AG04450 (cell line): ENCODE measurements at regions not wholly inside any gene's neighbourhood (a gene's known extent, or its start where the extent isn't known, plus 50 kb on each side); places are given as distances from the start of the nearest gene placed in this dataset.

Experiments used
- CTCF ChIA-PET: fragments of 300-600, 350-600 bp; formaldehyde crosslinking; extraction: SDS; loops from one replicate; lab custom pipeline; 2022; ENCODE audit warnings: antibody characterized with exemption, inconsistent platforms; lab: Charles Lee
- POLR2A ChIA-PET: fragments of 350-600 bp; formaldehyde crosslinking; extraction: SDS; loops from one replicate; lab custom pipeline; 2021; ENCODE audit warnings: antibody characterized with exemption, inconsistent platforms; lab: Yijun Ruan, JAX
- DNase-seq: peaks from one replicate; pipeline ENCODE4 v3.0.0-alpha.2; 2011; ENCODE audit warnings: low read depth, low spot score
- H3K27ac ChIP-seq: one replicate; pipeline ENCODE4 v1.5.1; 2012; ENCODE audit warnings: low read depth, low read length, control low read depth
- H3K27me3 ChIP-seq: one replicate; pipeline ENCODE4 v1.6.0; 2012; ENCODE audit warnings: low read length; ENCODE audit not compliant: control insufficient read depth, insufficient read depth
- H3K4me3 ChIP-seq: 2 replicates; pipeline ENCODE4 v1.5.1; 2011; ENCODE audit warnings: mild to moderate bottlenecking, low read depth, low read length, control low read depth
- H3K9me3 ChIP-seq: 2 replicates; pipeline ENCODE4 v1.5.1; 2012; ENCODE audit warnings: low read length; ENCODE audit not compliant: control insufficient read depth, insufficient read depth
- TF ChIP-seq, protein P1 (sequence below): IDR thresholded peaks from 2 replicates; pipeline ENCODE4 v1.5.1; 2011; ENCODE audit warnings: low read depth, low read length, control low read depth, inconsistent platforms

- Histone ChIP-seq H3K27ac (no peak overlapping the region), H3K9me3 (peaks cover 4% of the 10 kb centered on the region), H3K4me3 (no peak overlapping the region), H3K27me3 (no peaks in the 10 kb centered on the region)
- no peak for DNase-seq
- TF ChIP-seq, protein P1, sequence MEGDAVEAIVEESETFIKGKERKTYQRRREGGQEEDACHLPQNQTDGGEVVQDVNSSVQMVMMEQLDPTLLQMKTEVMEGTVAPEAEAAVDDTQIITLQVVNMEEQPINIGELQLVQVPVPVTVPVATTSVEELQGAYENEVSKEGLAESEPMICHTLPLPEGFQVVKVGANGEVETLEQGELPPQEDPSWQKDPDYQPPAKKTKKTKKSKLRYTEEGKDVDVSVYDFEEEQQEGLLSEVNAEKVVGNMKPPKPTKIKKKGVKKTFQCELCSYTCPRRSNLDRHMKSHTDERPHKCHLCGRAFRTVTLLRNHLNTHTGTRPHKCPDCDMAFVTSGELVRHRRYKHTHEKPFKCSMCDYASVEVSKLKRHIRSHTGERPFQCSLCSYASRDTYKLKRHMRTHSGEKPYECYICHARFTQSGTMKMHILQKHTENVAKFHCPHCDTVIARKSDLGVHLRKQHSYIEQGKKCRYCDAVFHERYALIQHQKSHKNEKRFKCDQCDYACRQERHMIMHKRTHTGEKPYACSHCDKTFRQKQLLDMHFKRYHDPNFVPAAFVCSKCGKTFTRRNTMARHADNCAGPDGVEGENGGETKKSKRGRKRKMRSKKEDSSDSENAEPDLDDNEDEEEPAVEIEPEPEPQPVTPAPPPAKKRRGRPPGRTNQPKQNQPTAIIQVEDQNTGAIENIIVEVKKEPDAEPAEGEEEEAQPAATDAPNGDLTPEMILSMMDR = no peak
- ChIA-PET POLR2A (no interaction called here), CTCF (no interaction called here)
Measured at GRCh38 chr5:99272576-99272975, 343.8 kb upstream of the CHD1 start.

DNA sequence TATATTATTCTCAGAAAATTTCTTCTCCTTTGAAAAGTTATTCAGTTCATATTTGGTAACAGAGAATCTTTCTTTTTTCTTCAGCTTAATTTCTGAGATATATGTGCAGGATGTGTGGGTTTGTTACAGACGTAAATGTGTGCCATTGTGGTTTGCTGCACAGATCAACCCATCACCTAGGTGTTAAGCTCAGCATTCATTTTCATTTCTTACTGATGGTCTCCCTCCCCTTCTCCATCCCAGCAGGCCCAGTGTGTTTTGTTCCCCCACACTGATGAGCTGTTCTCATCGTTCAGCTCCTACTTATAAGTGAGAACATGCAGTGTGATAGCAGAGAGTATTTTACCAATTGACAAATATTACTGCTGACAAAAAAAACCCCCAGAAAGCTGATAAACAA lies 330.0 kb upstream of the CHD1 start:
- ChIA-PET CTCF (interaction anchor here (0.6 kb wide), 1 partner anchor 1687 kb away, joined by 5 read pairs; no protein-coding TSS in a partner anchor), POLR2A (no interaction called here)
- TF ChIP-seq, protein P1 = no peak

DNA sequence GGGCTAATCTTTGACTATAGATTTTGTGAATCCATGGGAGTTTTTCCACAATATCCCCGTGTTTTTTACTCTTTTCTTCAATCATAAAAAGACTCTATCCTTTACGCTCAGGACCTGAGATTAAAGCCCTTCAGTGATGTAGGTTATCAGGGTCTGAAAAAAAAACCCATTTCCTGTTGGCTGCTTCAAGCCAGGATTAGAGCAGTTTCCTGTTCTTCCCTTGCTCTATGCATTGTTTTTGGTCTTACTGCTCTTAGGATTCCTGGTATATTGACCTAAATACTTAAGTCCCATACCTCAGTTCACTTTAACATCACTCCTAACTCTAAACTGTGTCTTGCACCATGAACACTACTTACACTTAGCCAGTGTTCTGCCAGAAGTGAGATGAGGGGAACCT lies 319.3 kb upstream of the CHD1 start:
- TF ChIP-seq, protein P1 = no peak
- Histone ChIP-seq H3K27ac (no peak overlapping the region), H3K4me3 (no peak overlapping the region), H3K27me3 (no peaks in the 10 kb centered on the region), H3K9me3 (no peaks in the 10 kb centered on the region)
- DNase-seq = no peak
- CTCF ChIA-PET = no interaction called here
- POLR2A ChIA-PET = no interaction called here

More for the DNA sequence above, 330.0 kb upstream of the CHD1 start:
- Histone ChIP-seq H3K9me3 (peaks cover 6% of the 10 kb centered on the region; the same call in 1 of the 2 replicates), H3K27ac (no peak overlapping the region), H3K27me3 (no peaks in the 10 kb centered on the region), H3K4me3 (no peak overlapping the region)
- no peak for DNase-seq

DNA sequence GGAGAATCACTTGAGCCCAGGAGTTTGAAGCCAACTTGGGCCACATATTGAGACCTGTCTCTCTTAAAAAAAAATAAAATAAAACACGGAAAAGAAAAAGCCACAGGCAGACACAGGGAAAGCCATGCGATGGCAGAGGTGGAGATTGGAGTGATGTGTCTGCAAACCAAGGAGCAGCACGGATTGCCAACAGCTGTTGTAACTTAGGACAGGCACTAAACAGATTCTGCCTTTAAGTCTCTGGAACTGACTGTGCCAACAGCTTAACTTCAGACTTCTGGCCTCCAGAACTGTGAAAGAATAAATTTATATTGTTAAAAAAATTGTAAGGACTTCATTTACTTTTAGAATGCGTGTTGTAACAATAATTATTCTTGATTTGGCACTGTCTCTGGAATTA lies 318.5 kb upstream of the CHD1 start:
- ChIA-PET POLR2A (no interaction called here), CTCF (no interaction called here)
- TF ChIP-seq, protein P1 = no peak
- DNase-seq = no peak
- H3K9me3 ChIP-seq = no peaks in the 10 kb centered on the region
- H3K27ac ChIP-seq = no peak overlapping the region
- no peak overlapping the region for H3K4me3 ChIP-seq
- no peaks in the 10 kb centered on the region for H3K27me3 ChIP-seq

DNA sequence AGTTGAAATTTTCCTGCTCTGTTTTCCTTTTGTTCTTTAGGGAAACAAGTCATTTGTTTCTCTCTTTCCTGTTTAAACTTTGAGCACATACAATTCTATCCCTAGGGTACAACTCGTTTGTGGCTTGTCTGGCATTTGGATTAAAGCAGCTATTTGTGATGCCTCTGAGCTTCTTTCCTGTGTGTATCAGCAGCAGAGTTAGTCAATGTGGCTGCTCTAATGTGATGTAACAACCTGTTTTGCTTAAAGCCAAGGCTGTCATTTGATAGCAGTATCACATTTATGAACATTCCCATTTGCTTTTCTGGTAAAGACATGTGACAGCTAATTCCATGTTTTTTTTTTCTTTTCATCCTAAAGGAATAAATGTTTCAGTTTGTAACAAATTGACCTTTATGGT lies 314.3 kb upstream of the CHD1 start:
- ChIA-PET CTCF (no interaction called here), POLR2A (no interaction called here)
- Histone ChIP-seq H3K27me3 (no peaks in the 10 kb centered on the region), H3K9me3 (no peaks in the 10 kb centered on the region), H3K4me3 (no peak overlapping the region), H3K27ac (no peak overlapping the region)
- no peak for DNase-seq
- TF ChIP-seq, protein P1 = no peak
